Neural cell (in vitro differentiated cells): ENCODE measurements at regions not wholly inside any gene's neighbourhood (a gene's known extent, or its start where the extent isn't known, plus 50 kb on each side); places are given as distances from the start of the nearest gene placed in this dataset.

Experiments
- RAD21 ChIP-seq: fragments of 450-650 bp; conservative IDR thresholded peaks from 2 replicates; pipeline ENCODE4 v1.6.1; 2014; ENCODE audit warnings: antibody characterized with exemption, mild to moderate bottlenecking, moderate library complexity
- TF ChIP-seq, protein P1 (sequence below): fragments of 450-650 bp; IDR thresholded peaks from 2 replicates; pipeline ENCODE4 v1.5.1; 2014; ENCODE audit warnings: antibody characterized with exemption, mild to moderate bottlenecking, moderate library complexity; ENCODE audit not compliant: poor library complexity, severe bottlenecking
- TF ChIP-seq, protein P2 (sequence below): IDR thresholded peaks from 2 replicates; pipeline ENCODE4 v1.6.1; 2012; ENCODE audit warnings: borderline replicate concordance

DNA sequence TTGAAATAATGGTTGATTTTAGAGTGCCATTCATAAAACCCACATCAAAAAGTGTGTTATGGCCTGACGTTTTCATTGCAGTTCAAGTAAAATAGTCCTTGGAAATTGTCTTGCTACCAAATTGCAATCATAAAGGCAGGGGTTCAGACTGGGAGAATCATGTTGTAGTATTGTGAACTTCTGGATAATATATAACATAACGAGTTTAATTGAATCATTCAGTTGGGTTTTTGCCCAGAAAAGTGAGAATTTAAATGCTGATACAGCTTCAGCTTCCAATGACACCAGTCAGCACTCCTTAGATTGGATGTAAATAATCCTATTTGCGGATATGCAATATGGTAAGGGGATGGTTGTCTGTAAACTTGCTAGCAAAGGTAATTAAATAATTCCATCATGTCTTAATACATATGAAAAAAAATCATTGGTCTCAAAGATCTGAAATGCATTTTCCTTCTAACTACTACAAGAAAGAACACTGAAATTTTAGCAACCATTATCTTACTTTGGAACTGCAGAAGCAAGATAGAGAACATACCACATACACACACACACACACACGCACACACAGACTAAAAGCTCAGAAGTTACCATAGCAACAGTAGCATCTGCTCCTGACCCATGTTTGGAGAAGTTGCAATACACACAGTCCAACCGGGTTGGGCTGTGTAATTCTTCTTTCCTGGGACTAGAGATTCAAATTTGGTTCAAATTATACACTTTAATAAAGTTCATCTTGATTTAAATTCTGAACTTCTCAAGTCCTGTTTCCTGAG is 686.2 kb upstream of the NR2F2 start:
- TF ChIP-seq, protein P1, sequence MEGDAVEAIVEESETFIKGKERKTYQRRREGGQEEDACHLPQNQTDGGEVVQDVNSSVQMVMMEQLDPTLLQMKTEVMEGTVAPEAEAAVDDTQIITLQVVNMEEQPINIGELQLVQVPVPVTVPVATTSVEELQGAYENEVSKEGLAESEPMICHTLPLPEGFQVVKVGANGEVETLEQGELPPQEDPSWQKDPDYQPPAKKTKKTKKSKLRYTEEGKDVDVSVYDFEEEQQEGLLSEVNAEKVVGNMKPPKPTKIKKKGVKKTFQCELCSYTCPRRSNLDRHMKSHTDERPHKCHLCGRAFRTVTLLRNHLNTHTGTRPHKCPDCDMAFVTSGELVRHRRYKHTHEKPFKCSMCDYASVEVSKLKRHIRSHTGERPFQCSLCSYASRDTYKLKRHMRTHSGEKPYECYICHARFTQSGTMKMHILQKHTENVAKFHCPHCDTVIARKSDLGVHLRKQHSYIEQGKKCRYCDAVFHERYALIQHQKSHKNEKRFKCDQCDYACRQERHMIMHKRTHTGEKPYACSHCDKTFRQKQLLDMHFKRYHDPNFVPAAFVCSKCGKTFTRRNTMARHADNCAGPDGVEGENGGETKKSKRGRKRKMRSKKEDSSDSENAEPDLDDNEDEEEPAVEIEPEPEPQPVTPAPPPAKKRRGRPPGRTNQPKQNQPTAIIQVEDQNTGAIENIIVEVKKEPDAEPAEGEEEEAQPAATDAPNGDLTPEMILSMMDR, result no peak
- TF ChIP-seq, protein P2, sequence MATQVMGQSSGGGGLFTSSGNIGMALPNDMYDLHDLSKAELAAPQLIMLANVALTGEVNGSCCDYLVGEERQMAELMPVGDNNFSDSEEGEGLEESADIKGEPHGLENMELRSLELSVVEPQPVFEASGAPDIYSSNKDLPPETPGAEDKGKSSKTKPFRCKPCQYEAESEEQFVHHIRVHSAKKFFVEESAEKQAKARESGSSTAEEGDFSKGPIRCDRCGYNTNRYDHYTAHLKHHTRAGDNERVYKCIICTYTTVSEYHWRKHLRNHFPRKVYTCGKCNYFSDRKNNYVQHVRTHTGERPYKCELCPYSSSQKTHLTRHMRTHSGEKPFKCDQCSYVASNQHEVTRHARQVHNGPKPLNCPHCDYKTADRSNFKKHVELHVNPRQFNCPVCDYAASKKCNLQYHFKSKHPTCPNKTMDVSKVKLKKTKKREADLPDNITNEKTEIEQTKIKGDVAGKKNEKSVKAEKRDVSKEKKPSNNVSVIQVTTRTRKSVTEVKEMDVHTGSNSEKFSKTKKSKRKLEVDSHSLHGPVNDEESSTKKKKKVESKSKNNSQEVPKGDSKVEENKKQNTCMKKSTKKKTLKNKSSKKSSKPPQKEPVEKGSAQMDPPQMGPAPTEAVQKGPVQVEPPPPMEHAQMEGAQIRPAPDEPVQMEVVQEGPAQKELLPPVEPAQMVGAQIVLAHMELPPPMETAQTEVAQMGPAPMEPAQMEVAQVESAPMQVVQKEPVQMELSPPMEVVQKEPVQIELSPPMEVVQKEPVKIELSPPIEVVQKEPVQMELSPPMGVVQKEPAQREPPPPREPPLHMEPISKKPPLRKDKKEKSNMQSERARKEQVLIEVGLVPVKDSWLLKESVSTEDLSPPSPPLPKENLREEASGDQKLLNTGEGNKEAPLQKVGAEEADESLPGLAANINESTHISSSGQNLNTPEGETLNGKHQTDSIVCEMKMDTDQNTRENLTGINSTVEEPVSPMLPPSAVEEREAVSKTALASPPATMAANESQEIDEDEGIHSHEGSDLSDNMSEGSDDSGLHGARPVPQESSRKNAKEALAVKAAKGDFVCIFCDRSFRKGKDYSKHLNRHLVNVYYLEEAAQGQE, result no peak
- no peak for TF ChIP-seq RAD21
